HG03565 (cell line): ENCODE measurements at regions not wholly inside any gene's neighbourhood (a gene's known extent, or its start where the extent isn't known, plus 50 kb on each side); places are given as distances from the start of the nearest gene placed in this dataset.
A peak's percentile ranks its signal among the peaks of the same experiment; 100 is the strongest.
"Not testable (repeated sequence)": the region's sequence is repeated elsewhere in the genome, so short reads cannot be mapped to it uniquely, and the experiment has no call there.

Experiments used
- ATAC-seq: cut with Tn5 transposase; IDR thresholded peaks from one replicate; pipeline ENCODE4 v1.9.1; 2021; ENCODE audit warnings: mild to moderate bottlenecking, moderate library complexity; ENCODE audit not compliant: unreplicated experiment

DNA sequence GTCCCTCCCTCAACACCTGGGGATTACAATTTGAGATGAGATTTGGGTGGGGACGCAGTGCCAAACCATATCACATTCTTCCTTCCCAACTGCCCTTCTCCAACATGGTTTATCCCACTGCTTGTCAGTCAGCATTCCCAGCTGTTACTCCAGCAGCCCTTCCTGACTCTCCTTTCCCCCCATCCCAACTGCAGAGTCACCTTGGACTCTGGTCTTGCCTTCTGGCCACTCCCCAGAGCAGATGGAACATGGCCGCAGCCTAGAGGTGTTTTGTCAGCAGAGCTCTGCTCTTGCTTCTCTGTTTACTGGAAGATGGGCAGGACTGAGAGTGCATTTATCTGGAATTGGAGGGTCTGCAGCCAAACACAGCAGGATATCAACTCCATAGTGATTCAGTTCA lies 51.2 kb upstream of the MEX3C start:
- no peak for ATAC-seq

GRCh38 chr18:51250006-51250405 lies 52.5 kb upstream of the MEX3C start:
- no peak for ATAC-seq

GRCh38 chr18:51250458-51251024 lies 53.1 kb upstream of the MEX3C start:
- ATAC-seq = no peak

DNA sequence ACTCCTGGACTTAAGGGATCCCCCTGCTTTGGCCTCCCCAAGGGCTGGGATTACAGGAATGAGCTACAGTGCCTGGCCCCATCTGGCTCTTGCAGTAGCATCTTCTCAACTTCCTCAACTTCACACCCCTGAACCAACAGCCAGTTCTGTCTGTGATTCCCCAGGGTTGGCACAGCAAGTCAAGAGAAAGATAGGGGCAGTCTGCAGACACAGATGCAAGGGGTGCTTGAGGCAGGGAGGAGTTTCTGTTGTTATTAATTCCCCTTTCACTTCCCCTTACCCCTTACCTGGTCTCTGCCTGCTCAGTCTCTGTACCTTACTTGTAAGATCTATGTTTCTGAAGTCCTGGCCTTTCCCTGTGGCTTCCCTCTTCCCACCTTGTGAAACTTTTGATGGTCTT lies 54.1 kb upstream of the MEX3C start:
- ATAC-seq = peak; percentile 99

DNA sequence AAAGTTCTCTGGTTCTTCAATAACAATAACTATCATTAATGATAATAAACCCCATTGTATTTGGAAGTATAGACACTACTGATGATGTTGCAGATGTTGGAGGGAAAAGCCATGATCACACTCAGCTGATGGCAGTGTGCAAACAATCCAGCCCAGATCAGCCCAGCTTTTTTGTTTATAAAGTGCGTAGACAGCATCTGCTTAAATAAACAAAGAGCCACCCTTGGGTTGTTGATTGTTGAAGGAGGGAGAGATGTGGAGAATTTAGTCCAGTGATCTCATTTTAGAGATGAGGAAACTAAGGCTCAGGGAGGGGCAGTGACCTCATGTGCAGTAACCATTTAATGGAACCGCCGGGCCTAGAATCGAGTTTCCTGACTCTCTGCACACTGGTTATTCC lies 56.0 kb upstream of the MEX3C start:
- ATAC-seq = no peak

DNA sequence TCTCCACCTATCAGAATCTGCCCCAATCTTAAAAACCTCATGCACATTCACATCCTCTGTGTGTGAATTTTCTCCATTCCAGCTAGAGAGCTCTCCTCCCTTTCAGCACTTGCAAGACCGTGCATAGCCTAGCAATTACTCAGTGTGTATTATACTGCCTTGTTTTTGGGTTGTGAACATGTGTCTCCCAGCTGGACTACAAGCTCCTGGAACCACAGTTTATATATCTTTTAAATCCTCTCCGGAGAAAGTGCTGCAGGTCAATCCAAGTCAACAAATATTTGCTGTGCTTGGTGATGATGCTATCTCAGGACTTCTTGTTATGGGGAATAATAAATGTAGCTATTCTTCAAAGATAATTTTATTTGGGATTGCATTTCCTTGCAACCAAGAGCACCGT lies 58.2 kb upstream of the MEX3C start:
- ATAC-seq = no peak

DNA sequence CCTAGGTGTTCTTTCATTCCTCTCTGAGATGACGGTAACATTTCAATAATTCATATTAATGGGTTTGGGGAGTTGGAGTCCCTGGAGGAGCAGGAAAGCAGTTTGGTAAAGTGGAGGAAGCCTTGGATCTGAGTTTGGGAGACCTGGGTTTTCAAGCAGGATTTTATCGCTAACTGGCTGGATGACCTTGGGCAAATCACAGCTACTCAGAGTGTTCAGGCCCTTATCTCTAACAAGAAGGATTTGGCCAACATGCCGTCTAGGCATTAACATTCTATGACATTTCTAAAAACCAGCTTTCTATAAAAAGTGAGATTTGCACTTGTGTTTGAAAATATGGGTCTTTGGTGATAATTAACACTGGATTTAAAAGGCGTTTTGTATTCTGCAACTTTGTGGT lies 59.7 kb upstream of the MEX3C start:
- no peak for ATAC-seq

- no peak for ATAC-seq
These were observed 62.6 kb upstream of the MEX3C start for GRCh38 chr18:51260118-51260517.

GRCh38 chr18:51266077-51266476 lies 68.6 kb upstream of the MEX3C start:
- ATAC-seq = not testable (repeated sequence)

DNA sequence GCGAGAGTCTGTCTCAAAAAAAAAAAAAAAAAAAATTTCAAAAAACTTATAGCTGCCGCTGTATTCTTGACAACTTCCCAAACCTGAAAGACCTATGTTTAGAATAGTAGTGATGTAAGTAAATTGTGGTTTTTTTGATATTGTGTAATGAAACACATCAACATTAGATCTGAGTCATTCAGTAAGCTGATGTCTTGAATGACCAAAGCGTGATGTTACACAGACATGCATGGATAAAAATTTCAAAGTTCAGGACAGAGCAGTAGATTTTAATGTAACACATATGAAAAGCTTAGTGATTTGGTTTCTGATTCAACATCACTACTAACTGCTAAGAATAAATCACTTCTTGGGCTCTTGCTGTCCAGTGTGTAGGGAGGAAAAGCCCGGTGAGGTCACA lies 69.3 kb upstream of the MEX3C start:
- ATAC-seq = peak; percentile 87

GRCh38 chr18:51273437-51273836 lies 76.0 kb upstream of the MEX3C start:
- ATAC-seq = no peak

DNA sequence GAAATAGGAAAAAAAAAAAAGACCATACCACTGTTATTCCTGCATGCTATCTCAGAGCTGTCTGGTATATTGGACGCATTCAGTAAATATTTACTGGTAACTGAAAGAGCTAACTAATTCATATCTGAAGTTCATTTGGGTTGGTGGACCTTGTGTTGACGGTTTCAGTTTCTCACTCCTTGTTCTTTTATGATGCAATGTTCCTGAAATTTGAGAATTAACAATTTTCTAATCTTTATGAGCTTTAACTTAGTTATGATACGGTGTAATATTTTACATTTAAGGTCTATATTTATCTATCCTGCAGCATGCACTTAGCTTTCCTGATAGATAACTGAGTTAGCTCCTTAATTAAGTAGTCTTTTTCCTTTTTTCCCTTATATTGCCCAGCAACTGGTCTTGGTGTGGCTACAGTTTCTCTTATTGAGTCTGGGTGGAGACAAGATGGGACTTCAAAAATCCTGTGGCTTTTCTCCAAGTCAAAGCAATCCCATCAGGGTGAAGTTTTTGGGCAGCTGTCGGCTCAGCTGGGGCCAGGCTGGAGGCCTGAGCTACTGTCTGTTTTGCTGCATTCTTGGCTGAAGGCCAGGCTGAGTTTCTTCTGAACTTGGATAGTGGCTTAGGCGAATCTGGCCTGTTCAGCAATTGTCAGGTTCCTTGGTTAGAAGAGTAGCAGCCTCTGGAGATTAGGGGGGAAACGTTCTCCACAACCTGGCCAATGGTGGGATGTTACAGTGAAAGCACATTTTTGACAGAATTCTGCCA lies 78.4 kb upstream of the MEX3C start:
- ATAC-seq = no peak

DNA sequence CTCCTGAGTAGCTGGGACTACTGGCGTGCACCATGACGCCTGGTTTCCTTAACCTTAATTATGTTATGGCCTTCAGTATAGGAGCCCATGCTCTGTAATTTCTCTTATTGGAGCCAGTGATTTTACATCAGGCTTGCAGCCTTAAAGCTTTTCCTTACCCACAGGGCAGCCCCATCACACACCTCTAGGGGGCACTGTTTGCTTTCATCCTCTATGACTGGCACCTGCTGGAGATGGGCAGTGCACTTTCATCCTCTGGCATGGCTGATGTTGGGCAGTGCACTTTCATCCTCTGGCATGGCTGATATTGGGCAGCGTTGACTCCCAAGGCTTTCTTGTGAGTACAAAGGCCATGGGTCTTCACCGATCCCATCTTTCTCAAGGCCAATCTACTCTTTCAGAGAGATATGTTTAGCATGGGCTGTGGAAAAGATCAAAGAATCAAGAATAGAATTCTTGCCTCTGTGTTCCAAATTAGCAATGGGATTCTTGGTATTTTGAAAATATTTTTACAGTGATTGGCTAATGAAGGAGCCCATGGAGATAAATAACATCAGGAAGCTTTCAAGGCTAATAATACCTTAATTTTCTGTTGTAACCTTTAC lies 80.7 kb upstream of the MEX3C start:
- no peak for ATAC-seq

DNA sequence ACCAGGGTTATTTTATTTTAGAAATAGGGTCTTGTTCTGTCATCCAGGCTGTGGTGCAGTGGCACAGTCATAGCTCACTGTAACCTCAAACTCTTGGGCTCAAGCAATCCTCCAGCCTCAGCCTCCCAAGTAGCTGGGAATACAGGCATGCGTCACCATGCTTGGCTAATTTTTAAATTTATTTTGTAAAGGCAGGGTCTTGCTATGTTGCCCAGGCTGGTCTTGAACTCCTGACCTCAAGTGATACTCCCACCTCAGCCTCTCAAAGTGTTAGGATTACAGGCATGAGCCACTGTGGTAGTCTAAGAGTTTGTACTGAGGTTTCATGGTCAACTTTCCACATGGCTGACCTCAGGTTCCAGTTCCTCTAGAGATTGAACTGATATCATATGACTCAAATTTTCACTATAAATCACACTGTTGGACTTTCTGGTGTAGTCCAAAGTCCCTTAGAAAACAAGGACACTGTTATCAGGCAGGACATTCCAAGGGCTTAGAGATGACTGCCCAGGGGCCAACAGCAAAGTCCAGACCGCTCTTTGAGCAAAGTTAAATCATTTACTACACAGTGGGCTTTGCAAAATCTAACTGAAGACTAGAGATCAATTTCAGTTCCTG lies 82.0 kb upstream of the MEX3C start:
- ATAC-seq = peak; percentile 77

DNA sequence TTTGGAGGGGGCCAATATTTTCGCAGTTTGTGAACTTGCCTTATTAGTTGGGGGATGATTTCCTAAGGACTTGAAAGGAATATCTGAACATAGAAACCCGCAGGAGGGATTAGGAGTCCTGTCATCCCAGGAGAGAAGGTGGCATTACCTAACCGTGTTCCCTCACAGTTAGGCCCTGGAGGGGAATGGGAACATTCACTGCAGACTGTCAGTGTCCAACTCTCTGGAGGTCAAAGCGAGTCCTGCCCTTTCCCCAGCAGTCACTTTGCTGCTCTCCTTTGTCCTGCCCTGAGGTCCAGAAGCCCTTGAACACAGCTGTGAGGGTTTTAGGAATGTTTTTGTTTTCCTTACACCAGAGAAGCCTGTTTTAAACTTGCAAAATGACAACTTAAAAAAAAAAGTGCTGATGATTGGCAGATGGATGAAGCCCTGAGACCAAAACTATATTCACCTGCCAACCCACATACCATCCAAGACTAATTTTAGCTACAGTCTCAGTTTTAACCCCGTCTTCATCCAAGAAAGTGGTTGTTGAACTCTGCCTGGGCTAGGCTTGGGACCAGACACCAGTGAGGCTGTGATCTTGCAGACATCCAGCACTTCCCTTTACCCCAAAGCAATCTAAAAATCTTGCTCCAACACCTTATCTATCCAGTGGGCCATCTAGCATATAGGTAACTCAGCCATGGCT lies 90.5 kb upstream of the MEX3C start:
- ATAC-seq = no peak

GRCh38 chr18:51288582-51288981 lies 91.1 kb upstream of the MEX3C start:
- ATAC-seq = no peak

GRCh38 chr18:51290860-51291259 lies 93.4 kb upstream of the MEX3C start:
- no peak for ATAC-seq

- ATAC-seq = no peak
These were observed 103.4 kb upstream of the MEX3C start for GRCh38 chr18:51300912-51301311.

GRCh38 chr18:51301376-51301775 lies 103.9 kb upstream of the MEX3C start:
- no peak for ATAC-seq

GRCh38 chr18:51316677-51317076 lies 119.2 kb upstream of the MEX3C start:
- no peak for ATAC-seq

GRCh38 chr18:51321696-51322095 lies 124.2 kb upstream of the MEX3C start:
- ATAC-seq = no peak
